Loucy (cell line): ENCODE measurements at regions not wholly inside any gene's neighbourhood (a gene's known extent, or its start where the extent isn't known, plus 50 kb on each side); places are given as distances from the start of the nearest gene placed in this dataset.

ENCODE experiments used
- EZH2phosphoT487 ChIP-seq: fragments of 200-600 bp; IDR thresholded peaks from 2 replicates; pipeline ENCODE4 v1.6.1; 2018; ENCODE audit warnings: antibody characterized with exemption, mild to moderate bottlenecking, moderate library complexity, borderline replicate concordance
- TF ChIP-seq, protein P1 (sequence below): fragments of 200-600 bp; sonication (generic); conservative IDR thresholded peaks from 2 replicates; pipeline ENCODE4 v1.5.1; 2014; ENCODE audit warnings: mild to moderate bottlenecking, antibody characterized with exemption, low read length

DNA sequence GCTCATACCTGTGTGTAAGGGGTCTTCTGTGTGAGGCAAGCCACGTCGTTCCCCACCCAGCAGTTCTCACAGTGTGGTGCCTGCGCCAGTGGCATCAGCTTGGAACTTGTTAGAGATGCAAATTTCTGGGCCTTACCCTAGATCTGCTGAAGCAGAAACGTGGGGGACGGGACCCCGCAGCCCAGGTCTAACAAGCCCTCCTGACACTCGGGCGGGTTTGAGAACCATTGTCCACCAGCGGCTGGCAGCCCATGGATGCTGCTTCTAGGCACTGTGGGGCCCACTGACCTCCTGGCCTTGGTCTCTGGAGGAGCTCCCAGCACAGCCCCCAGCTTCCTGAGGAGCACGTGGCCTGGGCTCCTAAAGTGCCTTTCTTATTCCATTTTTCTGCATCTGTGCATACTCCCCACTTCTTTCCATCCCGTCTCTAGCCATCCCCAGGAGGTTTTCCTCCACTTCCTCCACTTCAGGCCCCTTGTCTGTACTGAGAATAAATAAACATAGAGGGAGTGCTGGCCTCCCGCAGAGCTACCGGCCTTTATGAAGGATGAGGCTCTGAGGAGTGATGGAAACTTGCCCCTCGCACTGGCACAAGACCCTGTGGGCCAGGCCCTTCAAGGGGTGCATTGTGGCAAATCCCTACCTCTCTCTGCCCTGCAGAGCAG, 94.3 kb downstream of the GALR1 start:
- TF ChIP-seq, protein P1, sequence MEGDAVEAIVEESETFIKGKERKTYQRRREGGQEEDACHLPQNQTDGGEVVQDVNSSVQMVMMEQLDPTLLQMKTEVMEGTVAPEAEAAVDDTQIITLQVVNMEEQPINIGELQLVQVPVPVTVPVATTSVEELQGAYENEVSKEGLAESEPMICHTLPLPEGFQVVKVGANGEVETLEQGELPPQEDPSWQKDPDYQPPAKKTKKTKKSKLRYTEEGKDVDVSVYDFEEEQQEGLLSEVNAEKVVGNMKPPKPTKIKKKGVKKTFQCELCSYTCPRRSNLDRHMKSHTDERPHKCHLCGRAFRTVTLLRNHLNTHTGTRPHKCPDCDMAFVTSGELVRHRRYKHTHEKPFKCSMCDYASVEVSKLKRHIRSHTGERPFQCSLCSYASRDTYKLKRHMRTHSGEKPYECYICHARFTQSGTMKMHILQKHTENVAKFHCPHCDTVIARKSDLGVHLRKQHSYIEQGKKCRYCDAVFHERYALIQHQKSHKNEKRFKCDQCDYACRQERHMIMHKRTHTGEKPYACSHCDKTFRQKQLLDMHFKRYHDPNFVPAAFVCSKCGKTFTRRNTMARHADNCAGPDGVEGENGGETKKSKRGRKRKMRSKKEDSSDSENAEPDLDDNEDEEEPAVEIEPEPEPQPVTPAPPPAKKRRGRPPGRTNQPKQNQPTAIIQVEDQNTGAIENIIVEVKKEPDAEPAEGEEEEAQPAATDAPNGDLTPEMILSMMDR = no peak
- no peak for TF ChIP-seq EZH2phosphoT487
